HG03342 (cell line): ENCODE measurements at regions not wholly inside any gene's neighbourhood (a gene's known extent, or its start where the extent isn't known, plus 50 kb on each side); places are given as distances from the start of the nearest gene placed in this dataset.
"Not testable (repeated sequence)": the region's sequence is repeated elsewhere in the genome, so short reads cannot be mapped to it uniquely, and the experiment has no call there.

Experiments
- ATAC-seq: cut with Tn5 transposase; IDR thresholded peaks from one replicate; pipeline ENCODE4 v1.9.1; 2021; ENCODE audit warnings: mild to moderate bottlenecking, moderate library complexity; ENCODE audit not compliant: unreplicated experiment

GRCh38 chr4:33064238-33064637 is 2344.1 kb downstream of the PCDH7 start:
- ATAC-seq = no peak

- ATAC-seq = no peak
These were observed 2345.6 kb downstream of the PCDH7 start for GRCh38 chr4:33065749-33066148.

GRCh38 chr4:33067221-33067620 is 2347.1 kb downstream of the PCDH7 start:
- ATAC-seq = no peak

GRCh38 chr4:33068539-33068938 is 2348.4 kb downstream of the PCDH7 start:
- no peak for ATAC-seq

GRCh38 chr4:33071535-33071934 is 2351.4 kb downstream of the PCDH7 start:
- ATAC-seq = no peak

GRCh38 chr4:33072298-33073089 is 2352.3 kb downstream of the PCDH7 start:
- no peak for ATAC-seq

- ATAC-seq = no peak
These were observed 2353.6 kb downstream of the PCDH7 start for GRCh38 chr4:33073811-33074210.

GRCh38 chr4:33078145-33078544 is 2358.0 kb downstream of the PCDH7 start:
- no peak for ATAC-seq

- ATAC-seq = no peak
These were observed 2360.1 kb downstream of the PCDH7 start for GRCh38 chr4:33080275-33080674.

GRCh38 chr4:33085709-33086108 is 2365.5 kb downstream of the PCDH7 start:
- no peak for ATAC-seq

- ATAC-seq = no peak
These were observed 2366.3 kb downstream of the PCDH7 start for GRCh38 chr4:33086331-33086925.

- ATAC-seq = no peak
These were observed 2368.5 kb downstream of the PCDH7 start for GRCh38 chr4:33088713-33089112.

- no peak for ATAC-seq
These were observed 2370.7 kb downstream of the PCDH7 start for GRCh38 chr4:33090910-33091309.

GRCh38 chr4:33091961-33092360 is 2371.8 kb downstream of the PCDH7 start:
- no peak for ATAC-seq

GRCh38 chr4:33104273-33104672 is 2384.1 kb downstream of the PCDH7 start:
- ATAC-seq = peak; percentile 88

- ATAC-seq = no peak
These were observed 2387.6 kb downstream of the PCDH7 start for GRCh38 chr4:33107814-33108213.

- ATAC-seq = no peak
These were observed 2390.9 kb downstream of the PCDH7 start for GRCh38 chr4:33111117-33111516.

- ATAC-seq = no peak
These were observed 2396.7 kb downstream of the PCDH7 start for GRCh38 chr4:33116871-33117270.

GRCh38 chr4:33126002-33126401 is 2405.8 kb downstream of the PCDH7 start:
- ATAC-seq = no peak

- ATAC-seq = not testable (repeated sequence)
These were observed 2410.5 kb downstream of the PCDH7 start for GRCh38 chr4:33130662-33131061.

- ATAC-seq = no peak
These were observed 2413.6 kb downstream of the PCDH7 start for GRCh38 chr4:33133723-33134122.

- no peak for ATAC-seq
These were observed 2414.2 kb downstream of the PCDH7 start for GRCh38 chr4:33134366-33134765.
